Panc1 (cell line): ENCODE measurements at regions not wholly inside any gene's neighbourhood (a gene's known extent, or its start where the extent isn't known, plus 50 kb on each side); places are given as distances from the start of the nearest gene placed in this dataset.
A peak's percentile ranks its signal among the peaks of the same experiment; 100 is the strongest.
"Not testable (repeated sequence)": the region's sequence is repeated elsewhere in the genome, so short reads cannot be mapped to it uniquely, and the experiment has no call there.

Experiments
- ATAC-seq: fragments of 200-7000 bp; cut with Tn5 transposase; 2 replicates; pipeline ENCODE4 v1.9.1; 2020; ENCODE audit warnings: mild to moderate bottlenecking, moderate library complexity
- BruUV-seq: library from RNA; stranded (reverse); fragments of 400-500 nt; replicated peaks from 2 replicates; lab custom pipeline; 2021; lab: Mats Ljungman, UMichigan
- CTCF ChIA-PET: fragments of 300-600 bp; sonication (Branson Sonifier 250); formaldehyde crosslinking; loops from one replicate; lab custom pipeline; 2022; ENCODE audit warnings: antibody characterized with exemption; lab: Charles Lee
- POLR2A ChIA-PET: fragments of 300-600 bp; sonication (Branson Sonifier 250); formaldehyde crosslinking; loops from one replicate; lab custom pipeline; 2022; ENCODE audit warnings: antibody characterized with exemption; lab: Charles Lee
- DNase-seq: peaks from one replicate; pipeline ENCODE4 v3.0.0-alpha.2; 2010; ENCODE audit warnings: low read depth, low spot score
- H3K27ac ChIP-seq: 2 replicates; pipeline ENCODE4 v1.5.1; 2011; ENCODE audit warnings: mild to moderate bottlenecking, low read length, inconsistent platforms
- H3K27me3 ChIP-seq: fragments of 200-500 bp; sonication (Bioruptor generic); 2 replicates; pipeline ENCODE4 v1.6.0; 2014; ENCODE audit warnings: low read length, inconsistent platforms; ENCODE audit not compliant: control insufficient read depth, insufficient read depth
- H3K36me3 ChIP-seq: fragments of 200-500 bp; sonication (Bioruptor generic); 2 replicates; pipeline ENCODE4 v1.5.1; 2014; ENCODE audit warnings: inconsistent platforms, mild to moderate bottlenecking, low read length, moderate library complexity; ENCODE audit not compliant: control insufficient read depth, insufficient read depth
- H3K4me1 ChIP-seq: 2 replicates; pipeline ENCODE4 v1.5.1; 2011; ENCODE audit warnings: inconsistent platforms, mild to moderate bottlenecking, low read length, moderate library complexity; ENCODE audit not compliant: control insufficient read depth, insufficient read depth
- H3K4me3 ChIP-seq, 2 experiments: 2 replicates each; pipeline ENCODE4 v1.5.1; 2011 to 2012; ENCODE audit warnings: low read depth in 2 of 2, low read length in 2 of 2, mild to moderate bottlenecking in 2 of 2, inconsistent platforms in 1 of 2, moderate library complexity in 1 of 2
- H3K9me3 ChIP-seq: fragments of 200-500 bp; sonication (Bioruptor generic); 2 replicates; pipeline ENCODE4 v1.5.1; 2014; ENCODE audit warnings: low read depth, mild to moderate bottlenecking, inconsistent platforms, low read length, moderate library complexity; ENCODE audit not compliant: control insufficient read depth, insufficient read depth
- CTCF ChIP-seq: fragments of 450-650 bp; IDR thresholded peaks from 2 replicates; pipeline ENCODE4 v1.5.1; 2017; ENCODE audit warnings: mild to moderate bottlenecking
- in situ Hi-C: cut with HindIII; loops from 2 replicates; pipeline ENCODE4 v1.10.0; 2016; ENCODE audit warnings: low sequenced_read_pairs, low pct_unique_long_range_greater_than_20kb
- intact Hi-C: fragments of 100-400 bp; cut with micrococcal nuclease; formaldehyde crosslinking; loops from one replicate; pipeline ENCODE4 v1.10.0; 2022; ENCODE audit not compliant: unreplicated experiment

- CTCF ChIA-PET, in situ Hi-C loops, POLR2A ChIA-PET, BruUV-seq, H3K27me3 ChIP-seq, H3K9me3 ChIP-seq, intact Hi-C loops, H3K36me3 ChIP-seq, H3K4me1 ChIP-seq, H3K27ac ChIP-seq, DNase-seq, H3K4me3 ChIP-seq: not testable (repeated sequence)
- ATAC-seq = 0 out of 2 replicates have a peak, but pooled peaks have one; percentile 45
These were observed 71.2 kb upstream of the NIPA1 start for GRCh38 chr15:22715133-22715845.

GRCh38 chr15:22719980-22720379 is 66.5 kb upstream of the NIPA1 start:
- ATAC-seq, H3K36me3 ChIP-seq, BruUV-seq, H3K27me3 ChIP-seq, H3K4me3 ChIP-seq, intact Hi-C loops, H3K4me1 ChIP-seq, H3K27ac ChIP-seq, CTCF ChIA-PET, in situ Hi-C loops, POLR2A ChIA-PET, DNase-seq, H3K9me3 ChIP-seq: not testable (repeated sequence)
- peak; percentile 27; the same call in 1 of the 2 replicates for TF ChIP-seq CTCF

DNA sequence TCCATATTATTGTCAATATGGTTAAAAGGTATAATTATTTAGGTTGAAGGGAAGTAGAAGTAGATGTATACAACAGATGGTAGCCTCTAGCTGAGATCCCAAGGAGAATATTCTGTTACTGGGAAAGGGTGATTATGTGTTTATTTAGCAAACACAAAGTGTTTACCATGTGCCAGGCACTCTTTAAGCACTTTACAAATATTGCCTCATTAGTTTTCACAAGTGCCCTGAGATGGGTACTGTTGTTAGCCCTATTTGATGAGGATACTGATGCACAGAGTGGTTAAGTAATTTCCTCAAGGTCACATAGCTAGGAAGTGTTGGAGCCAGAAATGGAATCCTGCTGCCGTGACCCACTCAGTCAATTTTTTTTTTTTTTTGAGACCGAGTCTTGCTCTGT is 60.3 kb upstream of the NIPA1 start:
- H3K4me1 ChIP-seq, ATAC-seq, DNase-seq, in situ Hi-C loops, H3K36me3 ChIP-seq, intact Hi-C loops, POLR2A ChIA-PET, H3K27me3 ChIP-seq, H3K27ac ChIP-seq, H3K9me3 ChIP-seq, H3K4me3 ChIP-seq, CTCF ChIA-PET, BruUV-seq: not testable (repeated sequence)

DNA sequence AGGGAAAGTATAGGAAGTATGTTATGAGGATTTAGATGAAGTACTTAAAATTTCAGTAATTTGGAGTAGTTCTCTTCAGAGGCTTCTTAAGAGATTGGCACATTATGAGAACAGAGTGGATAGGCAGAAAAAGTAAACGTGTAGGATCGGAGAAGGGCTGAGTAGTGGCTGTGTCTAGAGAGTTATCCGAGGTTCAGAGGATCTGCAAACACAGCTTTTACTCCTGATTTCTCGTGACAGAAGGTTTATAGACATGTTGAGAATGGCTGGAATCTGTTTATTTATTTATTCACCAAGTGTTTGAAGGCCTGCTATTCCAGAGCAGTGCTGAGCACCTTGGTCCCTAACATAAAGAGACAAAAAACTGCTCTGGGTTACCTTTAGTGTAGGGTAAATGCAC is 51.4 kb upstream of the NIPA1 start:
- BruUV-seq, H3K4me3 ChIP-seq, H3K36me3 ChIP-seq, in situ Hi-C loops, intact Hi-C loops, POLR2A ChIA-PET, H3K9me3 ChIP-seq, H3K4me1 ChIP-seq, CTCF ChIA-PET, H3K27me3 ChIP-seq, DNase-seq: not testable (repeated sequence)
- ATAC-seq = peak; percentile 73
- peak overlapping the region; percentile 54; the same call in 1 of the 2 replicates for H3K27ac ChIP-seq
